ENCODE measurements at regions not wholly inside any gene's neighbourhood (a gene's known extent, or its start where the extent isn't known, plus 50 kb on each side); places are given as distances from the start of the nearest gene placed in this dataset.

GRCh38 chr9:71303351-71303750 is 181.9 kb upstream of the TRPM3 start:
- TF ChIP-seq TCF4 (CRISPR knock-in tag; IDR thresholded peaks at IDR 0.05; ENCODE audit: borderline replicate concordance) (no peak), PATZ1 (CRISPR knock-in tag; IDR thresholded peaks at IDR 0.05; ENCODE audit: borderline replicate concordance) (no peak), ZNF8 (CRISPR knock-in tag; IDR thresholded peaks at IDR 0.05) (no peak), POU6F1 (CRISPR knock-in tag; IDR thresholded peaks at IDR 0.05; ENCODE audit: borderline replicate concordance, low read depth) (no peak), PPARA (CRISPR knock-in tag; IDR thresholded peaks at IDR 0.05; ENCODE audit: borderline replicate concordance) (no peak), ISL1 (CRISPR knock-in tag; IDR thresholded peaks at IDR 0.05) (no peak), ESRRG (CRISPR knock-in tag; IDR thresholded peaks at IDR 0.05) (no peak)
